ENCODE measurements at regions not wholly inside any gene's neighbourhood (a gene's known extent, or its start where the extent isn't known, plus 50 kb on each side); places are given as distances from the start of the nearest gene placed in this dataset.

DNA sequence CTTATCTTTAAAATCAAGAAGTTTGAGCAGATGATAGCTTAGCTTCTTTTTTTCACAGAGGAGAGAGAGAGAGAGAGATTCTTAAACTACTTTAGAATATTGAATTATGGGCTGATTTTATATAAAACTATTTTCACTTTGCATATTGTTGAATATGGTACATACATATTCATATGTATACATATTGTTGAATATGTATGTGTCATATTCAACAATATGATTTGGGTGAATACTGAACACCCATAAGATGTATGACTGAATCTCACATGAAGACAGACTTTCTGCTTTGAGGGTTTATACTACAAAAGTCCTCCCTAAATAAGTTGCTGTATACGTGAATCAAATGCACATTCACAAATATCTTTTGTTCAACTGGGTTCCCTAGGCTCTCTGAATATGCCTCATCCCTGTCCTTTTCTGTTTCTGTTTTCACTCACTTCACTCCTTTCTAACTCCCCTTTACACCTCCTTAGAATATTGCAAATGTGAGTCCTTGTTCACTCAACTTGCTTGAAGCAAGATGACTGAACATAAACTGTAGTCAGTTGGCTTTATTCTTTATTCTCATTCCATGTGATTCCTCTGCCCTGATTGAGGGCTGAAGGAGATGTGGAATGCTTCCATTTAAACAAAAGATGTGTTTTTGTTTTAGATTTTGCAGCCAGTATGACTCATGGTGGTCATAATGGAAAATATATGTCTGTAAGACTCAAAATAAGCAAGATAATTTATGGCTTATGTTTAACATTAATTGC lies 225.4 kb upstream of the DAB2 start:
- H3K4me1 ChIP-seq: no peaks in the 10 kb centered on the region
- TF ChIP-seq, protein P1, sequence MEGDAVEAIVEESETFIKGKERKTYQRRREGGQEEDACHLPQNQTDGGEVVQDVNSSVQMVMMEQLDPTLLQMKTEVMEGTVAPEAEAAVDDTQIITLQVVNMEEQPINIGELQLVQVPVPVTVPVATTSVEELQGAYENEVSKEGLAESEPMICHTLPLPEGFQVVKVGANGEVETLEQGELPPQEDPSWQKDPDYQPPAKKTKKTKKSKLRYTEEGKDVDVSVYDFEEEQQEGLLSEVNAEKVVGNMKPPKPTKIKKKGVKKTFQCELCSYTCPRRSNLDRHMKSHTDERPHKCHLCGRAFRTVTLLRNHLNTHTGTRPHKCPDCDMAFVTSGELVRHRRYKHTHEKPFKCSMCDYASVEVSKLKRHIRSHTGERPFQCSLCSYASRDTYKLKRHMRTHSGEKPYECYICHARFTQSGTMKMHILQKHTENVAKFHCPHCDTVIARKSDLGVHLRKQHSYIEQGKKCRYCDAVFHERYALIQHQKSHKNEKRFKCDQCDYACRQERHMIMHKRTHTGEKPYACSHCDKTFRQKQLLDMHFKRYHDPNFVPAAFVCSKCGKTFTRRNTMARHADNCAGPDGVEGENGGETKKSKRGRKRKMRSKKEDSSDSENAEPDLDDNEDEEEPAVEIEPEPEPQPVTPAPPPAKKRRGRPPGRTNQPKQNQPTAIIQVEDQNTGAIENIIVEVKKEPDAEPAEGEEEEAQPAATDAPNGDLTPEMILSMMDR (IDR thresholded peaks at IDR 0.05): no peak
- H3K9me3 ChIP-seq: no peaks in the 10 kb centered on the region
- no peak for DNase-seq (ENCODE audit: low spot score in 2 of 2)
- intact Hi-C loops (cut with DNase I): no loop called here
- H3K27me3 ChIP-seq: no peaks in the 10 kb centered on the region
- no peaks in the 10 kb centered on the region for H3K36me3 ChIP-seq
- no peak overlapping the region for H3K4me3 ChIP-seq
- H3K27ac ChIP-seq: no peak overlapping the region

DNA sequence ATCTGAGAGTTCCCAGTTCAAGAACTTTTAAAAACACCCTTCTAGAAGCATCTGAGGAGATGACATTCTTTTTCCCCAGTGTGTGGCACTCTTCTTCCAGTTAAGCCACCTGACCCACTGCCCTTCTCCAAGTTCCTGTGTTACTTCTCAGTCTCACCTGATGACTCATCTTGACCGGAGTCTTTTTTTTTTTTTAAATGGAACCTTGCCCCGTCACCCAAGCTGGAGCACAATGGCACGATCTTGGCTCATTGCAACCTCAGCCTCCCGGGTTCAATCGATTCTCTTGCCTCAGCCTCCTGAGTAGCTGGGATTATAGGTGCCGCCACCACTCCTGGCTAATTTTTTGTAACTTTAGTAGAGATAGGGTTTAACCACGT lies 224.1 kb upstream of the DAB2 start:
- Histone ChIP-seq H3K27ac (no peak overlapping the region), H3K4me1 (no peaks in the 10 kb centered on the region), H3K4me3 (no peak overlapping the region), H3K9me3 (no peaks in the 10 kb centered on the region), H3K36me3 (no peaks in the 10 kb centered on the region), H3K27me3 (no peaks in the 10 kb centered on the region)
- intact Hi-C loops (cut with DNase I): no loop called here
- TF ChIP-seq, protein P1 (IDR thresholded peaks at IDR 0.05): no peak
- DNase-seq (ENCODE audit: low spot score in 2 of 2): no peak

DNA sequence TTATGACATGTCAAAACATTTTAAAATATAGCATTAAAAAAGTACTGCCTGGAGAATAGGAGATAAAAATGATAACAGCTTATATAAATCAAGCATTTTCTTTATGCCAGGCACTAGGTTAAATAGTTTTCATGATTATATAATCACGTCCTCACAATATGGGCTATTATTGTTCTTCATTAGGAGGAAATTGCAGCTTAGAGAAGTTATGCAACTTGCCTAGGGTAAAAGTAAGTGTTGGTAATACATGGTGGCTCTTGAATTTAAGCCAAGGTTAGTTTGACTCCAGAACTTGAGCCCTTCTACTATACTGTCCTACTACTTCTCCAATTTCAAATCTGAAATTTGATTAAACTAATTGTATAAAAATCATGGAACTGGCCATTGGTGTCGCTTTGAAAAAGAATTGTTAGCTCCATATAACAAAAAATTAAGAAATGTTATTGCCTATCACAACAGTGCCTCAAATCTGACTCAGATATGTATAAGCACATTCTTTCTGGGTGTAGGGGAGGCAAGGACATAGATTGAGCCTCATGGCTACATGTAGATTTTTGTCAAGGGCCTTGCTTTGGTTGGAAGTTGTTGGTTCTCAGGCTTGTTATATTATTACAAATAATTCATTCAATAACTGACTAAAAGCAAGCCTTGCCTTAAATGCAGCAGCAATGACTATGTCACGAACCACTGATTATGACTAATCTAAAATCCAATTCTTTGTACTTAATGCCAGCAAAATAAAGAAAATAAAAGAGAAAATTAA lies 223.5 kb upstream of the DAB2 start:
- TF ChIP-seq, protein P1 (IDR thresholded peaks at IDR 0.05): no peak
- no peak for DNase-seq (ENCODE audit: low spot score in 2 of 2)
- Histone ChIP-seq H3K27ac (no peak overlapping the region), H3K9me3 (no peaks in the 10 kb centered on the region), H3K4me3 (no peak overlapping the region), H3K4me1 (no peaks in the 10 kb centered on the region), H3K36me3 (no peaks in the 10 kb centered on the region), H3K27me3 (no peaks in the 10 kb centered on the region)
- intact Hi-C loops (cut with DNase I): no loop called here

DNA sequence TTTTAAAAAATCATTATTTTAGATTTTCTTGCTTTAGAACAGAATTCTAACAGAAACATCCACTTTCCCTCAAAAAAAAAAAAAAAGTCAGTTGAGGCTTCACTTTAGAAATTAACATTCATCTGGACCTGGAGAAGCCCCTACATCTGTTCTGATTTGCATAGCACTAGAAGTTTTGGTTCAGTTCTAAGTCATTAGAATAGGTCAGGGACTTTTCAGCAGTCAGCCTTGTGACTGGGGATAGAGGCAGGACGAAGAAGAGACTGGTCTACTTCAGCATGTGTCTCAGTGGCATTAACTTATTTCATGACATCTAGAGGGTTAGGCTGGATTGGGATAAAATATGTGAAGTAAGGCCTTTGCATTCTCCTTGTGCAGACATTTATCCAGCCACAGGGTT lies 215.8 kb upstream of the DAB2 start:
- Histone ChIP-seq H3K4me3 (no peak overlapping the region), H3K9me3 (no peaks in the 10 kb centered on the region), H3K27ac (no peak overlapping the region), H3K4me1 (no peaks in the 10 kb centered on the region), H3K36me3 (no peaks in the 10 kb centered on the region), H3K27me3 (no peaks in the 10 kb centered on the region)
- intact Hi-C loops (cut with DNase I): no loop called here
- DNase-seq (ENCODE audit: low spot score in 2 of 2): no peak
- TF ChIP-seq, protein P1 (IDR thresholded peaks at IDR 0.05): no peak

DNA sequence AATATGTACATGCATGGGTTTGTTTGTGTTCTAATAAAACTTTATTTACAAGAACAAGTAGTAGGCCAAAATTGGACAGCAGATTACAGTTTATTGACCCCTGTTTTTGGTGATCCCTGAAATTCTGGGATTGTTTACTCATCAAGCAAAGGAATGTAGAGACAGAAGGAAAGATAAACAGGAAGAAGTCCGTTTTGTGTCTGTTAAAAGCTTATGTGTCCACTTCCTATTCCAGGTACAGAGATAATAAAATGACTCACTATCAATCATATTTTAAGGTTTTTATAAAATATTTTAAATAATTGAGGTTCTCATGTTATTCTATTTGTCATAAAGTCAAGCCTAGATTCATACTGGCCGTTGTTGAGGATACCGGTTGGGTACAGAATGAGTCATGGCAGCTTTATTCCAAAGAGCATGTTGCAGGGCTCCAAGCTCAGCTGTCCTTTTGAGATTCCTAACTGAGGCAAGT lies 214.9 kb upstream of the DAB2 start:
- Histone ChIP-seq H3K9me3 (no peaks in the 10 kb centered on the region), H3K36me3 (no peaks in the 10 kb centered on the region), H3K27ac (no peak overlapping the region), H3K4me3 (no peak overlapping the region), H3K27me3 (no peaks in the 10 kb centered on the region), H3K4me1 (no peaks in the 10 kb centered on the region)
- no peak for DNase-seq (ENCODE audit: low spot score in 2 of 2)
- intact Hi-C loops (cut with DNase I): no loop called here
- TF ChIP-seq, protein P1 (IDR thresholded peaks at IDR 0.05): no peak

Measured in ascending aorta (tissue), 2 donors.